ENCODE measurements at regions not wholly inside any gene's neighbourhood (a gene's known extent, or its start where the extent isn't known, plus 50 kb on each side); places are given as distances from the start of the nearest gene placed in this dataset.
"Not testable (repeated sequence)": the region's sequence is repeated elsewhere in the genome, so short reads cannot be mapped to it uniquely, and the experiment has no call there.

DNA sequence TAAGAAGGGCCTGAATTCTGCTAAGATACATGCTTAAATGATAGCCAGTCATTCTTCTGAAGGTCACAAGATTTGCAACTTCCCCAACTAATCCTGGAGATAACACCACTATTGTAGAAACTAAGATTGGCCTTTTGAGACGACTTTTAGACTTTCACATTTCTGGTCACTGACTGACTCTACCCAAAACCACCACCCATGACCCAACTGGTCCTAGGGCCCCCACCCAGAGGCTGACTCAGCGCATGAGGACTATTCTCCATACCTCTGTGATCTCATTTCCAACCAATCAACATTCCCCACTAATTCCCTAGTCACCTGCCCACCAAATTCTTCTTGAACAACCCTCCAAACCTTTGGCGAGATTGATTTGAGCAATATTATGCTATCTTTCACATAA, 1299.0 kb downstream of the CDH11 start:
- DNase-seq (ENCODE audit: low read depth, low spot score), result no peak

DNA sequence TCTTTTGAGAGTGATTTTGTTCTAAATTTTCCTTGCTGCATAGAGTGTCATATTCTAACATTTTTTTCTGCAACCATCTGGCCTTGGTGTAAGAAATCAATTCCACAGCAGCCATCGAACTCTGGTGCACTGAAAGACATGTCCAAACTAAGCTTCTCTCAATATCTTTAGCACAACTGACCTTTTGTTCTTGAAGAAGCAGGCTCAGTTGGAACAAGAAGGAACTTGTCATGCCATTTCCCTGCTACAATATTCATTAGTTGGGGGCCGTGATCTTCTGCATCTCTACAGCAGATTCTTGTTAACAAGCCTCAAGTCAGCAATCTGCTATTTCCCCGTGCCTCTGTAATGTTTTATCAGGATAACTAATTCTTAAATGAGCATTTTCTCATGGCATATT, 1305.6 kb downstream of the CDH11 start:
- DNase-seq (ENCODE audit: low read depth, low spot score), result no peak

DNA sequence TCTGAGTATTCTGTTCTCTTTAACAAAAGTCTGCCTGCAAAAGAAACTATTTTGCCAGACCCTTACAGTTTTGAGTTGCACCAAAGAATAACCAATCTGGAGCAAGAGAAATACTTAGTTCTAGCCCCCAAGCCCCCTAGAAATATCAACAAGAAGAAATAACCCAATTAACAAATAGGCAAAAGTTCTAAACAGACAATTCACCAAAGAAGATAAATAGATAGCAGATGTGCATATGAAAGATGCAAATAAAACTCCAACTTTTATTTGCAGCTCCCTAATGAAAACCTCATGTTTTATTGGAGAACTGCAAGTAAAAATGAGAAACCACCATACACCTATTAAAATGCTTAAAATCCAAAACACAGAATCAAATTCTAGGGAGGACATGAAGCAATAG, 1308.0 kb downstream of the CDH11 start:
- no peak for DNase-seq (ENCODE audit: low read depth, low spot score)

DNA sequence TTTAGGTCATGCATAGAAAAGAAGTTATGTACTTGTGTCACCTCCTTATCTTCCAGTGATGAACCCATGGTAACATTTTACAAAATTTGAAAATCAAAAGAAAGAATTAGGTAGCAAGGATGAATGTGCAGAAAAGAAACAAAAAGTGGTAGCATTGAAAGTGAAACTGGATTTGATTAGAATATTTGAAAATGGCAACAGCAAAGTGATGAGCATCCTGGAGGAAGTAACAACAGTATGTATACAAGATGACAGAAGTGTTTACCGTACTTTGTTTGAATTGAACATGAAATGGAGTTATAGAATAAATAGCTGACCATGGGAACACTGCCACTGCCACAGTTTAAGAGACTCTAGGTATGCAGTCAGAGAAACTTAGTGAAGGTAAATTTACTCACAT, 1313.1 kb downstream of the CDH11 start:
- no peak for DNase-seq (ENCODE audit: low read depth, low spot score)

DNA sequence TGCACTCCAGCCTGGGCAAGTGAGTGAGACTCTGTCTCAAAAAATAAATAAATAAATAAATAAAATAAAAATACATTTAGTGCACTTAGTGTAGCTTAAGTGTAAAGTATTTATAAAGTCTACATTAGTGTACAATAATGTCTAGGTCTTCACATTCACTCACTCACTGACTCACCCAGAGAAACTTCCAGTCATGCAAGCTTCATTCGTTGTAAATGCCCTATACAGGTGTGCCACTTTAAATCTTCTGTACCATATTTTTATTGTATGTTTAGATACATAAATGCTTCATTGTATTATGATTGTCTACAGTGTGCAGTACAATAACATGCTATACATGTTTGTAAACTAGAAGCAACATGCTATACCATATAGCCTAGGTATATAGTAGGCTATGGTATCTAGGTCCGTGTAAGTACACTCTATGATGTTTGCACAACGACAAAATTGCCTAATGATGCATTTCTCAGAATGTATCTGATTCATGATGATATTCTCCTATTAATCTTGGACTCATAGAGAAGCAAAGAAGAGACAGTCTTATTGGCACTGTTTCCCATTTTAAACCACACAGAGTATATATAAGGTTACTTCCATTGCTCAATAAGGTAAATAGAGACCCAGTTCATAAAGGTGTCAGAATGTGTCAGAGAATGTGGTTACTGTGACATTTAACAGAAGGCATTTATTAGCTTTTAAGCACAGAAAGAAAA, 1314.9 kb downstream of the CDH11 start:
- DNase-seq (ENCODE audit: low read depth, low spot score), result no peak

DNA sequence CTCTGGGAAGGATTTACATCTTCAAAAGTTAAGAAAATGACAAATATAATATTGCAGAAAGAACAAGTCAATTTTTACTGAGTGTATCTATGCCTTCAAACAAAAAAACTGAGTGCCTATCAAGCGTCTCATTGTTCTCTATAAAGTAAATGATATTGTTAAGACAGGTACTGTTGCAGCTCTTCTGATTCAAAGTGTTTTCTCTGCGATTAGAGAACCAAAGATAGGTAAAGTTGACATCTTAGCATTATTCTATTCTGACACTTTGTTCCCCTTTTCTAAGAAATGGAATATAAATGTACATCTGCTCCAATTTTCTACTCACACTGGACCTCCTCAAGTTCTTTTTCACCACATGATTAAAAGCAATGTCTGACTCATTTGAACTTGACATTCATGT, 1317.7 kb downstream of the CDH11 start:
- no peak for DNase-seq (ENCODE audit: low read depth, low spot score)

DNA sequence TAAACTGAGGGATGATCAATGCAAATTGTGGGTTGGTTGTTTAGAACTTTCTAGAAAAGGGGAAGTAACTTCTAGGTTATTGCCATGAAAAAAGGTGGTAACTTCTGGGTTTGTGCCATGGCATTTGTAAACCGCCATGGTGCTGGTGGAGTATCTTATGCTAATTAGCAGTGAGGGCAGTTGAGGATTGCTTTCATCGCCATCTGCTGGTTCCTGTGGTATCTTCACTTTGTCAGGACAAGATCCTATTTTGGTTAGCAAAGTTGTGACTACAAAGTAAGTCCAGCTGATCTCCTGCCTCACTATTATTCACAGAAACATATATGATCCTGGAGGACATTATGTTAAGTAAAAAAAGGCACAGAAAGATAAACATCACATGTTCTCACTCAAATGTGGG, 1332.3 kb downstream of the CDH11 start:
- DNase-seq (ENCODE audit: low read depth, low spot score), result no peak

DNA sequence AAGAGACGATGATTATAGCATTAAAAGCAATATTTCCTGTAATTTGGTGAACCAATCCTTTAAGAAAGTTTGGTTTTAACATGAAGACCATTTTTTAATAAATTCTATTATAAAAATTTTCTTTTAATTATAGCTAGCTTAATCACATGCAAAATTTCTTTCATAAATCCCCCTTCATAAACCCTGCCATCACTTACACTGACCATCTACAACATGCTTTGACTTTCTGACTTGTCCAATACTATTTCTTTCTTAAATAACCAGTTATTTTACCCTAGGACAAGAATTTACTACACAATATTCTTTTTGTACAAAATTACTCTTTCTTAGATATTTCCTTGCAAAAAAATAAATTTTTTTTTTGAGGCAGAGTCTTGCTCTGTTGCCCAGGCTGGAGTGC, 1334.8 kb downstream of the CDH11 start:
- no peak for DNase-seq (ENCODE audit: low read depth, low spot score)

DNA sequence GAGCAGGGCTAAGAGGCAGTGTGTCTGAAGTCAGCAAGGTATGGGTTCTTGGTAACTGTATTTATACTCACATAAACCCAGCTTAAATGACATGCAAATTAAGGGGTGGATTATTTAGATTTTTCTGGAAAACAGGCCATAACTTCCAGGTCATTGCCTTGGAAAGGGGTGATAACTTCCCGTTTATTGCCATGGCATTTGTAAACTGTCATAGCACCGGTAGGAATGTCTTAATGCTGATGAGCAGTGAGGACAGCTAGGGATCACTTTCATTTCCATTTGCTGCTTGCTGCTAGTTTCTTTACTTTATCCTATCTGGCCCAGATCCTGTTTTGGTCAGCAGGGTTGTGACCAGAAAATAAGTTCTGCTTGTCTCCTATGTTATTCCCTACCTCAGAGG, 1336.7 kb downstream of the CDH11 start:
- DNase-seq (ENCODE audit: low read depth, low spot score), result no peak

DNA sequence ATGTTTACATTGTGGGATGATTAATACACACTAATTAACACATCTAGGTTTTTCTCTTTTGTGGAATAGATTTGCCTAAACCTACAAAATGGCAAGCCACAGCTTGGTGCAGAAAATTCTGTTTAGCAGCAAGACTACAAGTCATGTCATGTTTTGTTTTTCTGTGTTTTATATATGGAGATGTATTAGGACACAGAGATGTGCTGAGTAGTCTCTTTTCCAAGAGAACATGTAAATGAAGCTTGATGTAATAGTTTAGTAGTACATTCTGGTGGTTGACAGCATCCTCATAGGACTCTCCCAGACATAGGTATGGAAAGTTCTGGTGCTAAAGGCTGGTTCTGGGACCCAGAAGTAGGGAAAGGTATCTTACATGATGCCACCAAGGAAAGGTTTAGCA, 1345.4 kb downstream of the CDH11 start:
- DNase-seq (ENCODE audit: low read depth, low spot score), result no peak

DNA sequence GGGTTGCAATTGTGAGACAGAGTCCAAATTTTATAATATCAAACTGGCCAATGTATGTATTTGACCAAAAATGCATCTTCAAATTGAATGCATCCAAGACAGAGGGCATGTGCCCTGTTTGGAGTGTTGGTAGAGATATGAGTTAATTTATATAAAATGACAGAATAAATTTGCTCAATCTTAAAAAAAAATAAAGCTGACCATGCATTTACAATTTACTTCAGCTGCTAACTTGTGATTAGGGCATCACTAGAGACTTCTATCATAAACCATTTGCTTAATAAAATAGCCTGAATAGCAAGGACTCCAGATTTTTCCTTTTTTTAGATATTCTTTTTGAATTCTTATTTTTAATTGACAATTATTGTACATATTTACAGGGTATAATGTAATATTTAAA, 1345.8 kb downstream of the CDH11 start:
- DNase-seq (ENCODE audit: low read depth, low spot score), result no peak

DNA sequence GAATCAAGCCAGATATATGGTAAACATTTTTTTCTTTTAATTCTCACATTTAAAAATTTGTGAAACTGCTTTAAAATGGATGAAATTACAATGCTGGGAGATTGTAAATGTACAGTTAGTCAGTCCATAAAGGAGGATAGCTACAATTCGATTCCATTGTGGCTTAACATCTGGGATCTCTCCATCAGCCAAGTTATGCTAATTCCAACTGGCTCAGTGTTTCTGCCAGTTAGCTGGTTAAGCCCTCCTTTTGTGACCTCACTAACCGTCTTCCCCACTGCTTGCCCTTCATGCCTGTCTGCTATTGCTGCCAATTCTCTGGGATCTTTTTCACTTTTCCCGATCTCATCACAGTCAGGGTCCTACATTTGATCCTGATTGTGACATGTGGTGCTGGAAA, 1347.6 kb downstream of the CDH11 start:
- no peak for DNase-seq (ENCODE audit: low read depth, low spot score)

DNA sequence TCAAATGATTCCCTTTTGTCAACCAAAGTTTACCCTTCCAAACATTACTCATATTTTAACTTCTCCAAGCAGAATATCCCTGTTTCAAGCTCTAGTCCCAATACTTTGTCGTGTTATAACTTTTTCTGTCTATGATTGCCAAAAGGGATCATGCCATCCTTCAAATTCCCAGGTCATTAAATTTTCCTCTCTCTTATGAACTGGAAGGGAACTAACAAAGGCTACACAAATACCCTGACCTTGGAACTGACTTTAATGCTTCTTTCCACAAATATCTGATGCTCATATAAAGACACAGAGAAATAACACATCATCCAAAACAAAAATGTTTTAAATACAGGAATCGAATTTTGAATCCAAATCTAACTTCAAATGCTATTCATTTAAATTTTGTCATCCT, 1352.7 kb downstream of the CDH11 start:
- DNase-seq (ENCODE audit: low read depth, low spot score), result no peak

DNA sequence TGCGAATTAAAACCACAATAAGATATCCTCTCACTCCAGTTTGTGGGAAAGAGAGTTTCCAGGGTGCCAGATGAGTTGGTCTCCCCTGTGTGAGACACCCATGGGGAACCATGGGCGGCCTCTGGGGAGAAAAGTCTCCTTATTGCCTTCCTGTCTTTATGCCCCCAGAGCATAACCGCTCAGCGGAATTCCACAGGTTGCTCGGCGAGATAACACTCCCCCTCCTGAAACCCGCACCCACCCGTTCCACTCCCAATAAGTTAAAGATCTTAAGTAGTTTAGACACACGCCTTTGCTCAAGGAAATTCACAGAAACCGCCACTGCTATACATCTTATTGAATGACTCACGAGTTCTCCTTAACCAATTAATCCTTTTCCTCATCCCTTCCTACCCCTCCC, 1361.6 kb downstream of the CDH11 start:
- not testable (repeated sequence) for DNase-seq (ENCODE audit: low read depth, low spot score)

DNA sequence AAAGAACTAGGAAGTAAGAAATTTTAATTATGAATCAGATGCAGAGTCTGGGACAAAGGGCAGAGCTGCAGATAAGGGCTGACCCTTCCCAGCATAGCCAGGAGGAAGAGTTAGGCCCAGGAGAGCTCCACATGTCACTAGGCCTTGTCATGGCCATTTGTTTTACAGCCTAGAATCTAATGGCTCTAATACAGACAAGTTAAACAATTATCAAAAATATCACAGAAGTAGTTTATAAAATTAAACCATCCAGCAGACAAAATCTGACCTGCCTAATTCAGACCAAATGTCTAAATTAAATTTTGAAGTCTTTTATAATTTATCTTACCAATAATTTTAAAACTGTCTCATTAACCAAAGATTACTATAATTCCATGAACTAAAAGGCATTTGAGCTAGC, 1369.5 kb downstream of the CDH11 start:
- DNase-seq (ENCODE audit: low read depth, low spot score), result no peak

DNA sequence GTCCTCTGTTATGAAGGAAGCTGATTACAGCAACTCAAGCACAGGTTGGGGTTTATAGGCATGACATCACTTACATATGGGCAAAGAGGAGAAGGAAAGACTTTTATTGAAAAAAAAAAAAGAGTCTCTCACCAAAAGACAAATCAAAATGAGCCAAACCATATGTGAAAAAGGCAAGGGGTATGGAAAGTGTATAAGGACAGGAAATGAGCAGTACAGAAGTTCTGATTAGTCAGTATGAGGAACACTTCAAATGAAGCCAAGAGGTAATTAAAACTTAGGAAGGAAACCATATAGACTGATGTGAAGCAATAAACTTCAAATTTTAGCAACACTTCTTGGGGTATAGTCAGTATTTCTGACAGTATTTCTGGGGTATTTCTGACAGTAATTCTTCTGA, 1372.6 kb downstream of the CDH11 start:
- no peak for DNase-seq (ENCODE audit: low read depth, low spot score)

DNA sequence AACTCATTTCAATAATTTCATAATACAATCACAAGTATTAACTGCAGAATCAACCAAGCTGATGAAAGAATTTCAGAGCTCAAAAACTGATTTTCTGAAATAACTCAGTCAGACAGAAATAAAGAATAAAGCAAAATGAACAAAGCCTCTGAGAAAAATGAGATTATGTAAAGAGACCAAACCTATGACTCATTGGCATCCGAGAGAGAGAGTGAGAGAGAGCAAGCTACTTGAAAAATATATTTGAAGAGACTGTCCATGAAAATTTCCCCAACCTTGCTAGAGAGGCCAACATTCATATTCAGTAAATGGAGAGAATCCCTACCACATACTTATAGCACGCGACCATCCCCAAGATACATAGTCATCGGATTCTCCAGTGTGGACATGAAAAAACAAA, 1376.4 kb downstream of the CDH11 start:
- peak; percentile 7 for DNase-seq (ENCODE audit: low read depth, low spot score)

DNA sequence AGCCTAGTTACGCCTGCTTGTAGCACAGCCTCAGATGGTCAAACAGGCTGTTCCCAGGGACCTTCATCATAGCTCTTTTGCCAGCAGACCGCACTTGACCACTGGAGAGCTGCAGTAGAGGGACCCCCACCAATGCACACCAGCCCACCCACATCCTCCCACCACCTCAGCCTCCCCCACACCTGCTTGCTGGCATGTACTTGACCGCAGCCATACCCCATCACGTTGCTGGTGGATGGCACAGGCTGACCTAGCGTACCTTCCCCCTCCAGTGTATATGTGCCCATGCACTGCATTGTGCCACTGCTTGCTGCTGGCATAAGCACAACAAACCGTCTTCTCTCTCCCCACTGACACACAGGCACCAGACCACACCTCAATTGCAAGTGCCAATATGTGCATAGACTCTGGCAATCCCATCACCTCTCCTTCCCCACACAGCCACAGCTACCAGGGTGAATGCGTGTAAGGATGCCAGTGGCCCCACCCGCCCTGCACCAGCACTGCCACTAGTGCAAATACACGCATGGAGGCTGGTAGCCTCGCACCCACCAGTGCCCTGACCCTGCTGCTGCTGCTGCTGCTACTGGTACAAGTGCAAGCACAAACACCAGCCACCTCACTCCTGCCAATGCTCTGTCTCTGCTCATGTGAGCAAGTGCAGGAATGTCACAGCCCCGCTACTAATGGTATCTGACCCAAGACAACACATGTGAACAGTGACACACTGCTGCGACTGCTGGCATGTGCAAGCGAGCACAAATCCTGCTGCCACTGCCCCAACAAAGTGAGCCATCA, 1377.6 kb downstream of the CDH11 start:
- DNase-seq (ENCODE audit: low read depth, low spot score), result no peak

DNA sequence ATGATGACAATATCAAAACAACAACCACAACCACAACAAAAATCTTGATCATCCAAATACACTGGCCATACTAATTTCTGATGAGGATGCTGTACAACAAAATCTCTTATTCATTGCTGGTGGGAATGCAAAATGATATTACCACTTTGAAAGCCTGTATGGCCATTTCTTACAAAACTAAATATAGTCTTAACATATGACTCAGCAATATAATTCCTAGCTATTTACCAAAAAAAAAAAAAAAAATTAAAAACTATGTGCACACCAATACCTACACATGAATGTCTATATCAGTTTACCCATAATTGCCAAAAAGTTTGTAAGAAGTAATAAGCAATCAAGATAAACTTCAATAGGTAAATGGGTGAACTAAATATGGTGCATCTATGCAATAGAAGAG, 1379.7 kb downstream of the CDH11 start:
- no peak for DNase-seq (ENCODE audit: low read depth, low spot score)

DNA sequence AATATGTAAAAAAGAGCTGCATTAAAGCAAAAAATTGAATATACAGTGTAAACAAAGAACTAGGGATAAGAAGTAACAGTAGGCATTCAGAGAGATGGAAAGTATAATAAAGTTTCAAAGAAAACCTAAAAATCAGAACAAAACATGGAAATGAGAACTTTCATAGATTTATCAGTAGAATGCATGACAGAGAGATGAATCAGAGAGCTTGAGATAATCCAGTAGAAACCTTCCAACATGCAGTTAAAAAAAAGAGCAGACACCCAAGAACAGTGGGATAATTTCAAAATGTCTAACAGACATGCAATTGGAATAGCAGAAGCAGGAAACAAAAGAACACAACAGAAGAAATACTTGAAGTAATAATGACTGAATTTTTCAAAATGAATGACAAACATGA, 1384.2 kb downstream of the CDH11 start:
- DNase-seq (ENCODE audit: low read depth, low spot score), result no peak

DNA sequence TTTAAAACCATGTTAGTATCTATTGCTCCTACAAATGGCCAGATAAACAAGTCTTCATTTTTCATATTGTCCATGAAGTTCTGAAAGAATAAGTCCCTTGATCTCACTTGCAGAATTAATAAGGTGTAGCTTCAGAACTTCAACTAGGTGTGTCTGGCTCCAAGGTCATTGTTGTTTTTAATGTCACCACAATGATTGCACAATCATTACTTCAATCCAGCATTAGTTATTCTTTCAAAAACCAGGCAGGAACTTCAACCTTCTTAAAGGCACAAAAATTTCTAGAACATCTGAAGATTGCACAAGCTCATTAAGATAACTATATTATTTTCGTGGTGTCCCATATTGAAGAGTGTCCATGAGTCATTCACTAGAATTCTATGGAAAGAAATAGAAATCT, 1386.4 kb downstream of the CDH11 start:
- no peak for DNase-seq (ENCODE audit: low read depth, low spot score)

DNA sequence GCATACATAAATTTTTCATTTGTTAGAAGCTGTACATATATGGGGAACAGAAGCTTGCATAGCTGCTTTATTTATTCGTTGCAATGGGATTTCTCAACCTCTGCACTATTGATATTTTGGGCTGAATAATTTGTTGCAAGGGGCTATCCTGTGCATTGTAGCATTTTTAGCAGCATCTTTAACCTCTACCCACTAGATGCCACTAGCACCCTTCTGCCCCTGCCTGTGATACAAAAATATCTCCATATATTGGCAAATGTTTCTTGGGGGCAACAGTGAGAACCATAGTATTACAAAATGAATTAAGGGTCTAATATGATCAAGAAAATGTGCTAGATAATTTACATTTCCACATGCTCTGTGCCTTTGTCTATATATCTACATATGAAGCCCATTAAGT, 1401.0 kb downstream of the CDH11 start:
- DNase-seq (ENCODE audit: low read depth, low spot score), result no peak

DNA sequence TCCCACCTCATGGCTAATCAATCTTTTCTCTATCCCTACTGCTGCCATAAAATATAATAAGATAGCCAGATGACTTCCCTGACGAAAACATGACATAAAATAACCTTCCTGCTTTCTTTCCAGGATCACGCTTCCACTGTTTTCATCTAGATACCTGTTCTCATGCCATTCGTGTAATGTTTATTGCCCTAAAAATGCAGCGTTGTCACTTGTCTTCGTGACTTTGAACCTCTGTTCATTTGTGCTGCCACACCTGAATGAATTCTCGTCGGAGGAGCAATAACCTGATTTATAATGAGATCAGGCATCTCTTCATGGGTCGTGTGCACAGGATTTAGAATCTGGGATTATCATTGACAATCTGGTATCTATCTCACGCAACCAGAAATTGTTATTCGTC, 1401.9 kb downstream of the CDH11 start:
- no peak for DNase-seq (ENCODE audit: low read depth, low spot score)

DNA sequence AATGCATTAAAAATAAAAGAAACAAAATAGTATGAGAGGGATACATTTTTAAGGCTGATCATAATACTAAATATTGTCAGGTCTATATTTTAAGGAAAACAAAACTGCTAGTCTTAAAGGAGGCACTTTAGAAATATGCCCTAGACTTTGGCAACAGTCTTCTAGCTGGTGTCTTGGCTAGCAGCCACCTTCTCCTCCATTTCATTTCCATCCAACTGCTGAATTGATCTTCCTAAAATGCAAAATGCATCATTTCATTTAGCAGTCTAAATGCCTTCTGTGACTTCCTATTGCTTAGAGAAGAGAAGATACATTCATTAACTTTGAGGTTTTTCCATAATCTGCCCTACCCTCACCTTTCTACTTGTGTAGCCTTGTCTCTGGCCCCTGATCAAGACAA, 1404.1 kb downstream of the CDH11 start:
- no peak for DNase-seq (ENCODE audit: low read depth, low spot score)

Measured in brain pericyte (primary cell).